Adrenal gland (tissue), 5 donors: ENCODE measurements at regions not wholly inside any gene's neighbourhood (a gene's known extent, or its start where the extent isn't known, plus 50 kb on each side); places are given as distances from the start of the nearest gene placed in this dataset.

ENCODE experiments used
- POLR2A ChIP-seq, 2 donors: fragments of 450-650 bp; IDR thresholded peaks; one replicate each; pipeline ENCODE4 v1.6.1; 2017; ENCODE audit warnings: antibody characterized with exemption in 2 of 2, mild to moderate bottlenecking in 2 of 2, moderate library complexity in 1 of 2
- TF ChIP-seq, protein P1 (sequence below), 6 experiments: fragments of 450-650 bp in 4 of 6; fragments of 200-600 bp in 2 of 6; sonication (generic) in 1 of 6; IDR thresholded peaks; 1 replicate in 5 of 6; 2 replicates in 1 of 6; pipeline versions ENCODE4 v1.5.1 to v1.8.0; 2016 to 2021; ENCODE audit warnings: antibody characterized with exemption in 6 of 6, mild to moderate bottlenecking in 2 of 6, moderate library complexity in 1 of 6
- donor health status: DM: no; HTN: no; CAD: no.

DNA sequence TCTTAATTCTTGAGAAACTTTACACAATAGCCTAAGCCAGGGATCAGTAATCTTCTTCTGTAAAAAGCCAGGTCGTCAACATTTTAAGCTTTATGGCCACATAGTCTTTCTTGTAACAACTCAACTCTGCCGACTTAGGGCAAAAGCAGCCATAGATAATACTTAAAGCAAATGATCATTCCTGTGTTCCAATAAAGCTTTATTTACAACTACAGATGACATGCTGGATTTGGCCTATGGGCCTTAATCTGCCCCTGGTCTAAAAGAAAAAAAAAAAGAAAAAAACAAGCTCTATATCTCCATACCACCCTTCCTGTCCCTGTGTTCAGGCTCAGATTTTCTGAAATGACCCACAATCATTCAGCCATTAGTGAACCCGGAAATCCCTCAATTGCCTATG, 220.3 kb downstream of the ENC1 start:
- TF ChIP-seq POLR2A (IDR thresholded peaks at IDR 0.05), result no peak
- TF ChIP-seq, protein P1, sequence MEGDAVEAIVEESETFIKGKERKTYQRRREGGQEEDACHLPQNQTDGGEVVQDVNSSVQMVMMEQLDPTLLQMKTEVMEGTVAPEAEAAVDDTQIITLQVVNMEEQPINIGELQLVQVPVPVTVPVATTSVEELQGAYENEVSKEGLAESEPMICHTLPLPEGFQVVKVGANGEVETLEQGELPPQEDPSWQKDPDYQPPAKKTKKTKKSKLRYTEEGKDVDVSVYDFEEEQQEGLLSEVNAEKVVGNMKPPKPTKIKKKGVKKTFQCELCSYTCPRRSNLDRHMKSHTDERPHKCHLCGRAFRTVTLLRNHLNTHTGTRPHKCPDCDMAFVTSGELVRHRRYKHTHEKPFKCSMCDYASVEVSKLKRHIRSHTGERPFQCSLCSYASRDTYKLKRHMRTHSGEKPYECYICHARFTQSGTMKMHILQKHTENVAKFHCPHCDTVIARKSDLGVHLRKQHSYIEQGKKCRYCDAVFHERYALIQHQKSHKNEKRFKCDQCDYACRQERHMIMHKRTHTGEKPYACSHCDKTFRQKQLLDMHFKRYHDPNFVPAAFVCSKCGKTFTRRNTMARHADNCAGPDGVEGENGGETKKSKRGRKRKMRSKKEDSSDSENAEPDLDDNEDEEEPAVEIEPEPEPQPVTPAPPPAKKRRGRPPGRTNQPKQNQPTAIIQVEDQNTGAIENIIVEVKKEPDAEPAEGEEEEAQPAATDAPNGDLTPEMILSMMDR (IDR thresholded peaks at IDR 0.05), result no peak
